ENCODE measurements at regions not wholly inside any gene's neighbourhood (a gene's known extent, or its start where the extent isn't known, plus 50 kb on each side); places are given as distances from the start of the nearest gene placed in this dataset.

GRCh38 chr12:102755266-102755665, 161.8 kb downstream of the PAH start:
- TF ChIP-seq YY1 (IDR thresholded peaks at IDR 0.05; ENCODE audit: insufficient read depth, insufficient read length) (no peak), ZNF274 (IDR thresholded peaks at IDR 0.05; ENCODE audit: low read depth, low read length) (no peak), SUZ12 (IDR thresholded peaks at IDR 0.05; ENCODE audit: extremely low read depth, insufficient read depth, insufficient read length) (no peak)
